BJ (cell line): ENCODE measurements at regions not wholly inside any gene's neighbourhood (a gene's known extent, or its start where the extent isn't known, plus 50 kb on each side); places are given as distances from the start of the nearest gene placed in this dataset.

Experiments
- CTCF ChIA-PET: fragments of 350-600 bp; formaldehyde crosslinking; extraction: SDS; loops from one replicate; lab custom pipeline; 2021; ENCODE audit warnings: antibody characterized with exemption, inconsistent platforms; lab: Yijun Ruan, JAX
- POLR2A ChIA-PET: fragments of 300-600 bp; sonication (Branson Sonifier 250); formaldehyde crosslinking; extraction: SDS; loops from one replicate; lab custom pipeline; 2021; ENCODE audit warnings: antibody characterized with exemption; lab: Charles Lee
- DNase-seq: peaks from one replicate; pipeline ENCODE4 v3.0.0-alpha.2; 2011; ENCODE audit warnings: low read depth
- H3K27me3 ChIP-seq: 2 replicates; pipeline ENCODE4 v1.6.0; 2011; ENCODE audit warnings: low read length; ENCODE audit not compliant: control insufficient read depth, insufficient read depth
- H3K36me3 ChIP-seq: 2 replicates; pipeline ENCODE4 v1.5.1; 2011; ENCODE audit warnings: low read length; ENCODE audit not compliant: control insufficient read depth, insufficient read depth
- H3K4me3 ChIP-seq: 2 replicates; pipeline ENCODE4 v1.5.1; 2011; ENCODE audit warnings: low read depth, mild to moderate bottlenecking, control low read depth, low read length
- CTCF ChIP-seq: IDR thresholded peaks from 2 replicates; pipeline ENCODE4 v1.5.1; 2011; ENCODE audit warnings: low read depth, mild to moderate bottlenecking, control low read depth, inconsistent platforms, low read length, moderate library complexity; ENCODE audit not compliant: insufficient read depth

- H3K36me3 ChIP-seq: no peaks in the 10 kb centered on the region
- H3K27me3 ChIP-seq: no peaks in the 10 kb centered on the region
- ChIA-PET CTCF (interaction anchor here (0.5 to 1.9 kb wide), 4 partner anchors 18 to 878 kb away, joined by 3 to 4 read pairs (median 4); no protein-coding TSS in a partner anchor), POLR2A (no interaction called here)
- TF ChIP-seq CTCF: peak; percentile 69
- DNase-seq: no peak
- H3K4me3 ChIP-seq: peak overlapping the region; percentile 9; the same call in 1 of the 2 replicates
Observed at GRCh38 chr17:55845385-55845784, 94.5 kb downstream of the PCTP start.

- CTCF ChIA-PET: no interaction called here
Observed at GRCh38 chr17:55846745-55847144, 95.9 kb downstream of the PCTP start.

GRCh38 chr17:55852734-55853133 lies 101.9 kb downstream of the PCTP start:
- no peaks in the 10 kb centered on the region for H3K27me3 ChIP-seq
- CTCF ChIA-PET: no interaction called here
- H3K36me3 ChIP-seq: no peaks in the 10 kb centered on the region
- DNase-seq: no peak
- no peak for TF ChIP-seq CTCF
- POLR2A ChIA-PET: no interaction called here
- no peak overlapping the region for H3K4me3 ChIP-seq

More at GRCh38 chr17:55846745-55847144, 95.9 kb downstream of the PCTP start:
- Histone ChIP-seq H3K27me3 (no peaks in the 10 kb centered on the region), H3K4me3 (no peak overlapping the region), H3K36me3 (no peaks in the 10 kb centered on the region)
- POLR2A ChIA-PET: no interaction called here
- TF ChIP-seq CTCF: no peak
- no peak for DNase-seq

GRCh38 chr17:55859301-55859795 lies 108.5 kb downstream of the PCTP start:
- ChIA-PET POLR2A (no interaction called here), CTCF (no interaction called here)
- DNase-seq: no peak
- Histone ChIP-seq H3K27me3 (no peaks in the 10 kb centered on the region), H3K36me3 (no peaks in the 10 kb centered on the region), H3K4me3 (no peak overlapping the region)
- TF ChIP-seq CTCF: no peak

- POLR2A ChIA-PET: no interaction called here
- DNase-seq: no peak
- H3K4me3 ChIP-seq: no peak overlapping the region
- no peak for TF ChIP-seq CTCF
- H3K36me3 ChIP-seq: no peaks in the 10 kb centered on the region
- H3K27me3 ChIP-seq: no peaks in the 10 kb centered on the region
- CTCF ChIA-PET: interaction anchor here (0.8 kb wide), 1 partner anchor 157 kb away, joined by 3 read pairs; no protein-coding TSS in a partner anchor
Observed at GRCh38 chr17:55865072-55865762, 114.4 kb downstream of the PCTP start.
